ENCODE measurements at regions not wholly inside any gene's neighbourhood (a gene's known extent, or its start where the extent isn't known, plus 50 kb on each side); places are given as distances from the start of the nearest gene placed in this dataset.

- no peak for TF ChIP-seq CTCF (IDR thresholded peaks at IDR 0.05)
- TF ChIP-seq POLR2AphosphoS5 (IDR thresholded peaks at IDR 0.05), result no peak
These were observed 334.8 kb downstream of the MYCN start for GRCh38 chr2:16275131-16275530.

Data from sigmoid colon (tissue), 4 donors.